ENCODE measurements at regions not wholly inside any gene's neighbourhood (a gene's known extent, or its start where the extent isn't known, plus 50 kb on each side); places are given as distances from the start of the nearest gene placed in this dataset.

DNA sequence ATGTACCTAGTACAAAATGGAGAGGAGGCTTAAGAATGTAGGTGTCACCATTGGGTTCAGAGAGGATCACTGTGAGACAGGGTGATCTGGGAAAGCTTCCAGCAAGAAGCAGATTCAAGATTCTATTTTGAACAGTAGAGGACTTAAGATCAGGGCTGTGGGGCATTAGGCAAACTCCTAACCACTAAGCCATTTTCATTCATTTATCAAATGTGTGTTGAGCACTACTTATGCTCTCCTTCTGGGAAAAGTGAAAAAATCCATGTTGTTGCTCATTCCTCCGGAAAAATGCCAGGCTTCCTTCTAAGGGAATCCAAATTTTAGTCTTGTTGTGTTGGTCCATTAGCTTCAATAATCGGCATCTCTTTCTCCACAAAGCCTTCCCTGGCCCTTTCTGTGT lies 163.4 kb downstream of the NUAK1 start:
- TF ChIP-seq, protein P1, sequence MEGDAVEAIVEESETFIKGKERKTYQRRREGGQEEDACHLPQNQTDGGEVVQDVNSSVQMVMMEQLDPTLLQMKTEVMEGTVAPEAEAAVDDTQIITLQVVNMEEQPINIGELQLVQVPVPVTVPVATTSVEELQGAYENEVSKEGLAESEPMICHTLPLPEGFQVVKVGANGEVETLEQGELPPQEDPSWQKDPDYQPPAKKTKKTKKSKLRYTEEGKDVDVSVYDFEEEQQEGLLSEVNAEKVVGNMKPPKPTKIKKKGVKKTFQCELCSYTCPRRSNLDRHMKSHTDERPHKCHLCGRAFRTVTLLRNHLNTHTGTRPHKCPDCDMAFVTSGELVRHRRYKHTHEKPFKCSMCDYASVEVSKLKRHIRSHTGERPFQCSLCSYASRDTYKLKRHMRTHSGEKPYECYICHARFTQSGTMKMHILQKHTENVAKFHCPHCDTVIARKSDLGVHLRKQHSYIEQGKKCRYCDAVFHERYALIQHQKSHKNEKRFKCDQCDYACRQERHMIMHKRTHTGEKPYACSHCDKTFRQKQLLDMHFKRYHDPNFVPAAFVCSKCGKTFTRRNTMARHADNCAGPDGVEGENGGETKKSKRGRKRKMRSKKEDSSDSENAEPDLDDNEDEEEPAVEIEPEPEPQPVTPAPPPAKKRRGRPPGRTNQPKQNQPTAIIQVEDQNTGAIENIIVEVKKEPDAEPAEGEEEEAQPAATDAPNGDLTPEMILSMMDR (IDR thresholded peaks at IDR 0.05; ENCODE audit: extremely low read depth, missing control alignments): no peak
- DNase-seq (ENCODE audit: low spot score): no peak

DNA sequence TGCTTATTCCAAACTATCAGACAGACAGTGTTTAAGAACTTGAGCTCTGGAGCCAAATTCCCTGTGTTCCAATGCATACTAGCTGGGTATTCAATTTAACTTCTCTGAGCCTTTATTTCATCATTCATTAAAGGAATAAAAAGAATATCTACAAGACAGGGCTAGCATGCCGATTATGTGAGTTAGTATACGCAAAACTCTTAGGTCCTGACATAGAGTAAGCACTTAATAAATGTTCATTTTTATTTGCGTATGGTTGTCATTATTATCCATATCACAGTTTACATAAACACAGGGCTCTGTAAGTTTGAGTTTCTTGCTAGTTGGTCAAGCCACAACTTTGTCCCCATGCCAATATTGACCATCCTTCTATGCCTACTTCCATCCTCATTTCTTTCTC lies 161.5 kb downstream of the NUAK1 start:
- TF ChIP-seq, protein P1 (IDR thresholded peaks at IDR 0.05; ENCODE audit: extremely low read depth, missing control alignments): no peak

DNA sequence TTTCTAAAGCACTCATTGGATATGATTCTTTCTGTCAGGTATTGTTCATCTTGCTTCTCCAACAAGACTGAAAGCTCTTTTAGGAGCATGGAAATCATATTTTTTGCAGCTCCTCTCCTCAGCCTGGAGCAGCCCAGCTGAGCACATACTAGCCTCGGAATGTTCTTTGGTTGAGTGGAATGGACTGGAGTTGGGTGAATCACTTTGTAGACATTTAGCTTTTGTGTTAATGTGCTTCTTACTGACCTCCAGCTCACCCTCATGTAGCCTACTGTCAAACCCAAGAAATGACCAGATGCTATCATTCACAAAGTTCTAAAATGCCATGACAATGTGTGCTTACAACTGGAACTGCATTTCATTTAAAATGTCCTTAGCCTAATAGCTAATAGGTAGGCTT lies 161.1 kb downstream of the NUAK1 start:
- TF ChIP-seq, protein P1 (IDR thresholded peaks at IDR 0.05; ENCODE audit: extremely low read depth, missing control alignments): no peak
- DNase-seq (ENCODE audit: low spot score): no peak

More for the DNA sequence above, 161.5 kb downstream of the NUAK1 start:
- DNase-seq (ENCODE audit: low spot score): no peak

DNA sequence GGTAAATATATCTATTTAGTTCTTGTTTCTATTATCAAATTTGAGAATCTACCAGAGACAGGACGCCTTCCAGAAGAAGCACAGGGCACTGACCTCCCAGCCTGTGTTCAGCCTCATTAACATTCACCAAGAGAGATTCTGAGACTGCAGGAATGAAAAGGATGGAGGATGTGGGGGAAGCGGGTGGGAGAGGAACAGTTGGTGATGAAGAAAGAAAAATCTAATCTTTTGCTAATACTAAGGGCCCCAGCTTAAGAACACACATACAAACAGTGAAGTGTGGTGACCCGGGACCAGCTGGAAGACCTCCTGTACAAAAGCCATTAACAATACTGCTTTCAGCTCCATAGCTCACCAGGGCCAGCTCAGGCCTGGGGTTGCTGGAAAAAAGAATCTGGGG lies 160.5 kb downstream of the NUAK1 start:
- DNase-seq (ENCODE audit: low spot score): no peak
- TF ChIP-seq, protein P1 (IDR thresholded peaks at IDR 0.05; ENCODE audit: extremely low read depth, missing control alignments): no peak

DNA sequence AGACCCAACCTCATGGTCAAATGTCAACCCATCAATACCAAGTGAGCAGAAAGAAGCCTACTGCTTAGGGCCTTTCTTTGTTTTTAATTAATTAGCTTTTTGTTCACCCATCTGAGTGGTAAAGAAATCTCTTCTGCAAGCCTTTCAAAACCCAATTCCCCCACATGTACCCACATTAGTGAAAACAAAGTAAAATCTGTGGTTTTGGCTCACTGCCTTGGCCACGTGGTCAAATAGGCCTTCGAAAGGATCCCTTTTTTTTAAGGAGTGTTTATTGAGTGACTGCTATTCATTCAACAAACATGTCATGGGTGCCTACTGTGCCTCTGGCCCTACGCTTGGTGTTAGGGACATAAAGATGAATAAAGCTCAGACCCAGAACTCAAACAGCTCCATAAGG lies 160.1 kb downstream of the NUAK1 start:
- TF ChIP-seq, protein P1 (IDR thresholded peaks at IDR 0.05; ENCODE audit: extremely low read depth, missing control alignments): no peak
- DNase-seq (ENCODE audit: low spot score): no peak

DNA sequence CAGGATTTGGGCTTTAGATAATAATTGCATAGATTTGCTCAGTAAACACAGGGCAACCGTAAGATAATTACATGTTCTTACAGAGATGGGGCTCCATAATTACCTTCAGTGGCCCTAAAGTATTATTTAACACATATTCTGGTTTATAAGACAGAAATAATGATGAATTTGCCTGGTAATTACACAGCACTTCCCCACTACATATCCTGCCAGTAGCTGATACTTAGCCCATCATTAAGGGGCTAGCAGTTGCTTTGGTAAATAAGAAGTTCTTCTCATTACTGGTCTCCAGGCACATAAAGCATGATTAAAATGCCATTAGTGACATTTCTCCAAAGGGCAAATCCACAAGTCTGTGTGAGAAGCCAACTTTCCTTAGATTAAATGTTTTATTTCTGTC lies 158.7 kb downstream of the NUAK1 start:
- DNase-seq (ENCODE audit: low spot score): no peak
- TF ChIP-seq, protein P1 (IDR thresholded peaks at IDR 0.05; ENCODE audit: extremely low read depth, missing control alignments): no peak

DNA sequence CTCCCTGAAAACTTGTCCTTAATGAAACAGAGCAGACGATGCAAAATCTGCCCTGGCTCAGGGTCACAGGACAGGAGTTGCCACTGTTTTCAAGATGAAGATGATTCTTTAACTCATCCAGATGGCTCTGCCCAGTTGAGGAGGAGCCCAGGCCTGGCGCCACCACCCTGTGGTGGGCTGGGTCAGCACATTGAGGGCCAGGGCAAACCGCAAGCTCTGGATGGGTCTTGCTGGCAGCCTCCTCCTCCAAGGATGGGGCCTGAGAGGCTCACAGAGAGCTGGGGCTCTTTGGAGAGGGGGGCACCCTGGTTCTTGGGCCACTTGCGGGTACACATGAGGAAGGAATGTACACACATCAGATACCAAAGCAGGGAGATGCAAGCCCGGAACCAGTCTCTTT lies 158.2 kb downstream of the NUAK1 start:
- TF ChIP-seq, protein P1 (IDR thresholded peaks at IDR 0.05; ENCODE audit: extremely low read depth, missing control alignments): no peak
- no peak for DNase-seq (ENCODE audit: low spot score)

All from GM20000 (cell line).